Mammary epithelial cell (primary cell): ENCODE measurements at regions not wholly inside any gene's neighbourhood (a gene's known extent, or its start where the extent isn't known, plus 50 kb on each side); places are given as distances from the start of the nearest gene placed in this dataset.

Experiments used
- CTCF ChIP-seq, 2 donors: IDR thresholded peaks in 1 of 2; conservative IDR thresholded peaks in 1 of 2; 2 replicates each; pipeline ENCODE4 v1.5.1; 2011 to 2012; ENCODE audit warnings: inconsistent platforms in 2 of 2, low read length in 2 of 2, mild to moderate bottlenecking in 2 of 2, control low read depth in 1 of 2, low read depth in 1 of 2; ENCODE audit not compliant: insufficient read depth in 1 of 2; ENCODE audit errors: extremely low read depth in 1 of 2
- EZH2 ChIP-seq: IDR thresholded peaks from 2 replicates; pipeline ENCODE4 v1.6.1; 2012; ENCODE audit warnings: low read length, inconsistent platforms, borderline replicate concordance

DNA sequence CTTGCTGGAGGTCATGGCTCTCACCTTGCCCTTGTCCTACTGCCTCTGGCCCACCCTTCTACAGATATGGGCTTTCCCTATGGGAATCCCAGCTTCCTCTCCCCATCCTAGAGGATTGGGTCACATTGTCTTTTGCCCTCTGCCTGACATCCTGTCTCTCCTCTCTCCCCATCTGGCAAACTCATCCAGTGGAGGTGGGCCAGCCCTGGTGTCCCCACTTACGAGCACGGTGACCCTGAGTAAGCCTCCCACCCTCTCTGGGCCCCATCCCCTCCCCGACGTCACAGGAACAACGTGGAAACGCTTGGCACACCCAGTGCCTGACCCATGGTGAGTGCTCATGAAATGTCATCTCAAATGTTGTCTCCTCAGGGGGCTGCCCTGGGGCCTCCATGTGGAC lies 56.1 kb upstream of the ID3 start:
- TF ChIP-seq EZH2 (no peak), CTCF (conservative IDR thresholded peaks at IDR 0.05 in 1 of 2, IDR thresholded peaks at IDR 0.05 in 1 of 2; ENCODE audit: extremely low read depth in 1 of 2, insufficient read depth in 1 of 2, low read depth in 1 of 2, low read length in 2 of 2) (no peak)
